SK-N-SH (cell line): ENCODE measurements at regions not wholly inside any gene's neighbourhood (a gene's known extent, or its start where the extent isn't known, plus 50 kb on each side); places are given as distances from the start of the nearest gene placed in this dataset.

ENCODE experiments used
- CTCF ChIP-seq: fragments of 200-600 bp; sonication (generic); IDR thresholded peaks from 2 replicates; pipeline ENCODE4 v1.6.1; 2017; ENCODE audit warnings: antibody characterized with exemption, mild to moderate bottlenecking, moderate library complexity
- ELF1 ChIP-seq: IDR thresholded peaks from 2 replicates; pipeline ENCODE4 v1.4.0; 2012
- EP300 ChIP-seq, 2 experiments: IDR thresholded peaks; 2 replicates each; pipeline versions ENCODE4 v1.4.0 to v1.6.1; 2012; ENCODE audit warnings: borderline replicate concordance in 1 of 2, low read depth in 1 of 2, low read length in 1 of 2
- NFIC ChIP-seq: IDR thresholded peaks from 2 replicates; pipeline ENCODE4 v1.4.0; 2012; ENCODE audit warnings: borderline replicate concordance
- SIN3A ChIP-seq: IDR thresholded peaks from 2 replicates; pipeline ENCODE4 v1.6.1; 2012; ENCODE audit warnings: low read depth, mild to moderate bottlenecking, low read length, moderate library complexity, borderline replicate concordance
- TCF12 ChIP-seq: IDR thresholded peaks from 2 replicates; pipeline ENCODE4 v1.4.0; 2012
- ZBTB33 ChIP-seq: IDR thresholded peaks from 2 replicates; pipeline ENCODE4 v1.4.0; 2012; ENCODE audit warnings: low read depth, borderline replicate concordance

GRCh38 chr6:54695815-54696214 lies 150.8 kb upstream of the FAM83B start:
- TF ChIP-seq ELF1 (no peak), CTCF (no peak), EP300 (IDR thresholded peaks at IDR 0.05; ENCODE audit: borderline replicate concordance in 1 of 2, low read depth in 1 of 2, low read length in 1 of 2) (no peak), TCF12 (no peak), NFIC (no peak), SIN3A (no peak), ZBTB33 (no peak)
